Activated gamma-delta T cell treated with Interleukin-2 at 50 U/mL for 16 hours (primary cell): ENCODE measurements at regions not wholly inside any gene's neighbourhood (a gene's known extent, or its start where the extent isn't known, plus 50 kb on each side); places are given as distances from the start of the nearest gene placed in this dataset.

Experiments used
- DNase-seq: peaks from one replicate; pipeline ENCODE4 v3.0.0-alpha.2; 2020

- no peak for DNase-seq
Observed at GRCh38 chr22:22034469-22035132, 52.0 kb upstream of the TOP3B start.

DNA sequence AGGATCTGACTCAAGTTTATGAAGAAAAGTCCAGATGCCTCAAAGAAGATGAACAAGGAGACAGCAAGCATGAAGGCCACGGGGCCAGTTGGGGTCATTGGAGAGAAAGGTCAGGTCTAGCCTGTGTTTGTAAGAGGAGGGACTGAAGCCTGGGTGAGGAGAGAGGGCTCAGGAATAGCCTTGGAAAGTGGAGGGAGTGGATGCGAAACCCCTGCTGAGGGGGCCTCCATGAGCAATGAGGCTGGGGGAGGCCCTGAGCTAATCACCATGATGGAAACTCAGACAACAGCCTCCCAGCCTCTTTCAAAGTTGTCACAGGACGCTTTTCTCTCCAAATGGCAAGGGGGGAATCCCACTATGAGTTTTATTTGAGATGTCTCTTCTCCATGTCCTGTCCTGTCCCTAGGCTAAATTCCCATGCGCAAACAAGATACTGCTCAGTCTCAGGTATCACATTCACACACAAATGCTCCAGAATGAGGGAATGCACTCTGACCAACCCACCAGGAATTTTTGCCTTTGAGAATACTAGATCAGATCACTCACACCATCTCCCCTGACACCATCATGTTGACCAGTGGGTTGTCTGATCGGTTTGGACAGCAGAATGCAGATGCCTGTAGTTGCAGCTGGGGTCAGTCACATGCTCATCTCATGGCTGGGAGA, 51.3 kb upstream of the TOP3B start:
- DNase-seq = no peak

GRCh38 chr22:22032906-22033802, 50.6 kb upstream of the TOP3B start:
- no peak for DNase-seq

DNA sequence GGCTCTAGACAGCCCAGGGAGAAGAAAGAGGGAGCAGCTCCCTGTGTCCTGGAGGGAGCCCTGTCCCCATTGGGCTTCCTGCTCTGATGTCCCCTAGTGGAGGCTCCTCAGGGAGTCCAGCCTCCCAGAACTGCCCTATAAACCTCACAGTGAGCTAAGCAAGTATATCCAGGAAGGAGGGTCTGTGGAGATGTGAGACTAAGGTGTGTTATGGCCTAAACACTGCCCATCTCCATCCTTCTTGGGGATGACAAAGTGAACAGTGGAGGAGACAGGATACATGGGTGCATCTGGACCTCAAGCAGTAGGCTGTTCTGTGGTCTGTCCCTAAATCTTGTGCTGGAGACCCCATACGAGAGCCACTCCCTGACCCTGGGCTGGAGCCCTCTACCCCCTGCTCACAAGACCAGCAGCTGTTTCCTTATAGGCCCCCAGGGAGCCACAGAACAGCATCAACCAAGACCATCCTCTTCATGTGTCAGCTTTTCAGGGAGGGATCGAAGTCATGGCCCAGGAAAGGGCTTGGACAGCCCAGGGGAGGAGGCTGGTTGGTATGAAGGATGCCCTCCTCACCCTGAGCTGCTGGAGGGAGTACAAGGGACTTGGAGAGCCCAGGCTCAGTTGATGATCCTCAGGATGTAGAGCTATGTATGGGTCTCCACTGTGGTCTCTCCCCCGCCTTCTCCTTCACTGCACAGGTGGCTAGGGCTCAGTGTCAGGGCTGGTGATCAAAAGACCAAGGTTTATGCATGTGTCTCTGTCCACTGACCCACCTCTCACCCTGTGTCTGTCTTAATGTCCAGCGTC, 49.7 kb upstream of the TOP3B start:
- DNase-seq = no peak
